Epidermal melanocyte (primary cell): ENCODE measurements at regions not wholly inside any gene's neighbourhood (a gene's known extent, or its start where the extent isn't known, plus 50 kb on each side); places are given as distances from the start of the nearest gene placed in this dataset.

ENCODE experiments used
- DNase-seq: peaks from one replicate; pipeline ENCODE4 v3.0.0; 2011; ENCODE audit warnings: low spot score; ENCODE audit not compliant: insufficient read length

DNA sequence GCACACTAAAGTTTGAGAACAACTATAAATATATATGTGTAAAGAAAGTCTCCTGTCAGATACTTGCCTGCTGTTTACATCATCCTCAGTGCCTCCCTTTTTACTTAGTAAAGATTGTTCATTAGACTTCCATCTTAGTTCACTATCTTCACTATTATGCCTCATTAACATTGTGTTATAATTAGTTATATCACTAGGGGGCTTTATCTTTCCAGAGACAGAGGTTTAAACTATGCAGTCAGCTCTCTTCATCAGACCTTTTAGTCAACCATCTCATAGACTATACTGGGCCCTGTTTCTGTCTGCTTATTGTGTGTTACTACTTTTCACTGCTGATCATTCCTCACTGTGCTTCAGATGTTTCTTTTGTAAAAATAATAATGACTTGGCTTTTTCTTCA, 630.8 kb upstream of the KIF2B start:
- no peak for DNase-seq

- DNase-seq, result no peak
Observed at GRCh38 chr17:53186001-53186400, 636.7 kb upstream of the KIF2B start.

- no peak for DNase-seq
Observed at GRCh38 chr17:53176629-53177028, 646.1 kb upstream of the KIF2B start.

DNA sequence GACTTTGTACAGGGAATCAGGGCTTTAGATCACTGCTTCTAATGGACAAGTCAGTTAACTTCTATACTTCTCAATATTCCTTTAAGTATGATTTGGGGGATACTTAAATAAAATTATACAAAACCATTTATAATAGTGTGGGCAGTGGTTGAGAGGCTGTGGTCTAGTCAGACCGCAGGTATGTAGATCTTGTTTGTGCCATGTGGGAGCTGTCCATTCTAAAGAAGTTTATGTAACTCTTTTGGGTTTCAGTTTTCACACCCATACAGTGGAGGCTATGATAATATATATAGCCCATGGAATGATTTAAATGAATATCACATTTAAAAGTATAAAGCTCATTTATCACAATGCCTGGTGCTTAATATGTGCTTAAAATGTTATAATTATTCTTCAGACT, 654.3 kb upstream of the KIF2B start:
- no peak for DNase-seq

DNA sequence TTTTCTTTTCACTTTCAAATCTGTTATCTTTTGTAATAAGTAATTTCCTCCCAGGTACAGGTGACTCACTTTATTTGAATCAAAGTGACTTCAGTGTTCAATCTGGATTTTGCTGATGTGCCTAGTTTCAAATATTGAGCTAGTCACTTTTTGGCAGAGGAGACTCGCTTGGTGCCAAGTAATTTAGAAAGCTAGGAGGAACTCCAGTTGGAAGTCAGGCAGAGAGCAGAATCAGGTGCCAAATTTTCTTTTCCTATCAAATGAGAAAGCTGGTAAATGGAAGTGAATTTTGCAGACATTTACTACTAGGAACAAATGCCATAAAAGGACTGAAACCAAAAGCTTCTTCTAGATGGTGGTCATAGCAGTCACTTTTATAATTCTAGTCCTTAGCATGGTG, 656.0 kb upstream of the KIF2B start:
- no peak for DNase-seq

DNA sequence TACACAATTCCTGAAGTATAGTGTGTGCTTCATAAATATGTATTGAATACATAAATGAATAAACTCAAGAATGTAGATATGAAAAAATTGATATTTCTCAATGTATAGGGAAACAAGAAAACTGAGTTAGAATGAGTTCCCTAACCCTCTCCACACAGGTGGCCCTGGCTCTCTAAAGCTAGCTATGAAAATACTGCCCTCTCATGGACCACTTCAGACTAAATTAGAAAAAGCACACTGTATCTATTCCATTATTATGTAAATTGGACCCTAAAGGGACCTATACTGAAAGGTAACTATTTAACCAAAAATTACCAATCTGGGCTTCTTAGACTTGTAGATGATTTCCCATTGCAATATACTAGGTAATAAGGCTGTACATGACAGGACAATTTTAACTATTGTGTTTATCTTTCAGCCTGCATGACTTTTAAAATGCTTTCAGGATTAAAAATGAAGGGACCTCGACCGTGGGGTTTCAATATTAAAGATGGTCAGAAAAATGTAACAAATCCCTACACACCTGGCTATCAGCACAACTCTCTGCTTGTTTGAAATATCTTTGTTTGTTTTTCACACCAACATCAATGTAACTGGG, 672.5 kb upstream of the KIF2B start:
- DNase-seq, result no peak

GRCh38 chr17:53149316-53149715, 673.4 kb upstream of the KIF2B start:
- DNase-seq, result no peak

DNA sequence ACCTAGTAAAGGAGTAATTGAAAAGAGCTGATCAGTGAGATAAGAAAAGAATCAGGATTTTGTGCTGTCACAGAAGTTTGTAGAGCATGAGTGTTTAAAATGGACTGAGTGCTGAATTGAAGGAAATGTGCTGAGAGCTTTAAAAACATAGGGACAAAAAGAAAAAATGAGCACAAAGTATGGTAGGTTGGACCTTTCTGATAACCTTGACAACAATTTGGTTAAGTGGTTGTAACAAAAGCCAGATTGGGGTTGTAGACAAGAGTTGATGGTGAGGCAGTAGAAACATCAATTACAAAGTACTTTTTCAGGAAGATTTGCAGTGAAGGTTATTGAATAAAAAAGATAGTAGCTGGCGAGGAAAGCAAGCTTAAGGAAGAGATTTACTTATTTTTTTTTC, 674.7 kb upstream of the KIF2B start:
- no peak for DNase-seq

DNA sequence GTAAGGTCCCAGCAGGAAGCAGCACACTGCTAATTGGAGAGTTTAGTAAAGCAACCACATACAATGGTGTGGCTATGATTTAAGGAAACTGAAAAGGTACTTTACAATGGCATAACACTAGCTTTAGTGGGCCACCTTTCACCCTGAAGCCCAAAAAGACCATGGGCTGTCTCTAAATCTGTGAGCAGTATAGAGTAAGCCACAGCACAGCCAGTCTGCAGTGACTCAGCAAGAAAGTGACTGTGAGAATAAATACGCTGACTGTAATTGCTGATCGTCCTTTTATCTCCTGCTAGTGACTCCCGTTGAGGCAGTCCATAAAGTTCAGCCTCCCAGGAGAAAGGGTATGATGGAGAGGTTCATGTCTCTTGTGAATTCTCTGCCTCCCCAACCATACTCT, 679.8 kb upstream of the KIF2B start:
- DNase-seq, result no peak

DNA sequence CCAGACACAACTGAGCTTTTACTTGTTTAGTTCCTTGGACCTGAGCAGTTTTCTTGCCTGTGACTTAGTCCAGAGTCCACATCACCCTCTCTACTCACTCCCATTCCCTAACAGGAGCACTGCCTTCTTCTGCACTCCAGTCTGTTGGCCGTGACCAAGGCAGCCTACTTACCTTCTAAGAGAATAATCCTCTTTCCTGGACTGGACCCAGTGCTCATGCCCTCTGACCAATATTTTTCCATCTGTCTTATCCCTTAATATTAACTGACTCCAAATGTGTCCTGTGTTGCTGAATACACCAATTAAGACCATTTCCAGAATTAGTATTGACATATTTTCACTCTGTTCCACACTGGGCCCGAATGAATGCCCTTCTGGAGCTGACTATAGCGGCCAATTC, 681.0 kb upstream of the KIF2B start:
- no peak for DNase-seq

GRCh38 chr17:53141280-53141679, 681.4 kb upstream of the KIF2B start:
- no peak for DNase-seq

GRCh38 chr17:53137869-53138268, 684.9 kb upstream of the KIF2B start:
- DNase-seq, result no peak

DNA sequence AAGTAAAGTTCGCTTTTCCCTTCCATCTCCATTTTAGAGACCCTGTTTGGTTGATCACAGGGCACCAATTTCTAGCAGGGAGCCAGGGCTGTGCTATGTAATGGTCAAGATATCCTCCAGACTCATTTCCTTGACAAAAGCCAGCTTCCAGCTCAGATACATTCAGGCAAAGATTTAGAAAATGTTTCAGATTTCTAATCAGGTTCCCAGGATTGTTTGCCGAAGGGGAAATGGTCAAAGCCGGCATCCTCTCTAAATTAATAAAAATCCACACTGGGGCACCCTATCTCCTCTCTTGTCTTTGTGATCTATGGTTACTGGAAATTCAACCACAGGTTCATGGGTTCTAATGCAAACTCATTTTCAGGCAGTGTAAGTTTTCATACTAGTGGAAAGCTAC, 686.8 kb upstream of the KIF2B start:
- no peak for DNase-seq

- DNase-seq, result no peak
Observed at GRCh38 chr17:53134548-53134947, 688.2 kb upstream of the KIF2B start.

DNA sequence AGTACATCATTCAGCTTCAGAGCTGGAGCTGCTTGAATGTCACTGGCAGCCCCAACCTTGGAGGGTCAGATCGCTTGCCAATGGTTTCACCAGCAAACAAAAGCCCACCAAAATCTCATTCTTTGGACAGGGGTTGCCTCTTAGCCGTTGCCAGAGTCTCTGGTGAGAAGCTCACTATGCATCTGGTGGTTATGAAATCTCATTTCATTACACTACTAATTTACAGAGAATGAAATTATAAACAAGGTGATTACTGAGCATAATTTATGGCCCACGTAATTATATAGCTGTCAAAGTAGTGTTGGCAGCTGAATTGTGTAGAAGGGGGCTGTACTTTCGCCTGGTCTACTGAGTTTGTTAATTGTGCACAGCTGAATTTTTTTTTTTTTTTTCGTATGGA, 688.9 kb upstream of the KIF2B start:
- no peak for DNase-seq

GRCh38 chr17:53129863-53130262, 692.9 kb upstream of the KIF2B start:
- DNase-seq, result no peak

- no peak for DNase-seq
Observed at GRCh38 chr17:53127331-53127730, 695.4 kb upstream of the KIF2B start.

GRCh38 chr17:53122966-53123365, 699.8 kb upstream of the KIF2B start:
- no peak for DNase-seq

DNA sequence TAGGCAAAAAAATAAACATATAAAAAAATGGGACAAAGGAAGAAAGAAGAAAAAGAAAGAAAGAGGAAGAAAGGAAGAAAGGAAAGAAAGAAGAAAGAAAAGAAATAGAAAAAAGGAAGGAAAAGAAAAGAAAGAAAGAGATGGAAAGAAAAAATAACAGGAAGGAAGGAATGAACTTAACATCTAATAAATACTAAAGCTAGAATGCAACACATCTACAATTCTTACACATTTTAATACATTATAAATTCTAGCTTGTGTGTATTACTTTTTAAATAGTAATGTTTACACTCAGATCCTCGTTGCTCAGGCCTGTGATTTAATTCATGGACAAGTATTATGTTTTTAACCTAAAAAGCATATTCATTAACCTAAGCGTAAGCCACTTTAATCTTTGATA, 703.0 kb upstream of the KIF2B start:
- no peak for DNase-seq

GRCh38 chr17:53118948-53119347, 703.8 kb upstream of the KIF2B start:
- no peak for DNase-seq

GRCh38 chr17:53106886-53107285, 715.8 kb upstream of the KIF2B start:
- DNase-seq, result no peak

- no peak for DNase-seq
Observed at GRCh38 chr17:53101706-53102105, 721.0 kb upstream of the KIF2B start.

GRCh38 chr17:53100126-53100525, 722.6 kb upstream of the KIF2B start:
- DNase-seq, result no peak

DNA sequence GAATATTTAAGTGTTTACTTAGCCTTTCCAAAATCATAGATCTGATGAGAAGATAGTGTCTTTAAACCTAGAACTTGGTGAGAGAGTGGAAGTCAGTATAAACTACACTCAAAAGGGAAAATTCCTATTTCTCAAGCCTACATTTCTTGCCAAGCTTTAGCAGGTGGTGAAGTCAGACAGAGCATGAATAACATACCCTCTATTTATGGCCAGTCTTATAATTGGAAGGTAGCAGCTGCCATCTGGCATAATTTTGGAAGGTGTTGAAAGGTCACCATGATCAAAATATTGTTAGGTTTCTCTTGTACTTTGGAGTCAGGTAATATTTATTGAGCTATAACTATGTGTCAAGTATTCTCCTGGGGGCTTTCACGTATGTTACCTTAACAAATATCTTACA, 729.3 kb upstream of the KIF2B start:
- DNase-seq, result no peak
